ENCODE measurements at regions not wholly inside any gene's neighbourhood (a gene's known extent, or its start where the extent isn't known, plus 50 kb on each side); places are given as distances from the start of the nearest gene placed in this dataset.

GRCh38 chr2:19543663-19544383 lies 185.4 kb upstream of the OSR1 start:
- no peak overlapping the region for H3K4me3 ChIP-seq (IDR thresholded peaks at IDR 0.05; ENCODE audit: insufficient read depth, low read depth, low read length)
- no peak overlapping the region for H2AFZ ChIP-seq (ENCODE audit: low read depth)
- no peaks in the 10 kb centered on the region for H3K4me1 ChIP-seq (ENCODE audit: low read depth, poor library complexity, severe bottlenecking)
- no peak overlapping the region for H3K9ac ChIP-seq
- H3K79me2 ChIP-seq (ENCODE audit: insufficient read depth, low read depth), result no peaks in the 10 kb centered on the region
- H3K4me2 ChIP-seq, result no peak overlapping the region
- no peaks in the 10 kb centered on the region for H3K27me3 ChIP-seq (ENCODE audit: insufficient read depth, low read depth)
- no peak for TF ChIP-seq CTCF (conservative IDR thresholded peaks at IDR 0.05; ENCODE audit: low read depth, low read length)
- H4K20me1 ChIP-seq (ENCODE audit: insufficient read depth), result no peaks in the 10 kb centered on the region
- no peak overlapping the region for H3K27ac ChIP-seq
- no peaks in the 10 kb centered on the region for H3K36me3 ChIP-seq (ENCODE audit: insufficient read depth)

GRCh38 chr2:19542796-19543662 lies 184.6 kb upstream of the OSR1 start:
- no peak overlapping the region for H3K4me2 ChIP-seq

GRCh38 chr2:19541884-19542283 lies 183.5 kb upstream of the OSR1 start:
- Histone ChIP-seq H3K27ac (no peak overlapping the region), H3K27me3 (ENCODE audit: insufficient read depth, low read depth) (no peaks in the 10 kb centered on the region), H3K4me3 (IDR thresholded peaks at IDR 0.05; ENCODE audit: insufficient read depth, low read depth, low read length) (no peak overlapping the region), H4K20me1 (ENCODE audit: insufficient read depth) (no peaks in the 10 kb centered on the region), H3K4me1 (ENCODE audit: low read depth, poor library complexity, severe bottlenecking) (no peaks in the 10 kb centered on the region), H2AFZ (ENCODE audit: low read depth) (no peak overlapping the region), H3K79me2 (ENCODE audit: insufficient read depth, low read depth) (no peaks in the 10 kb centered on the region), H3K36me3 (ENCODE audit: insufficient read depth) (no peaks in the 10 kb centered on the region), H3K4me2 (no peak overlapping the region), H3K9ac (no peak overlapping the region)
- no peak for TF ChIP-seq CTCF (conservative IDR thresholded peaks at IDR 0.05; ENCODE audit: low read depth, low read length)

More at GRCh38 chr2:19542796-19543662, 184.6 kb upstream of the OSR1 start:
- H3K9ac ChIP-seq, result no peak overlapping the region
- no peak overlapping the region for H2AFZ ChIP-seq (ENCODE audit: low read depth)
- TF ChIP-seq CTCF (conservative IDR thresholded peaks at IDR 0.05; ENCODE audit: low read depth, low read length), result no peak
- H3K79me2 ChIP-seq (ENCODE audit: insufficient read depth, low read depth), result no peaks in the 10 kb centered on the region
- no peaks in the 10 kb centered on the region for H3K36me3 ChIP-seq (ENCODE audit: insufficient read depth)
- H4K20me1 ChIP-seq (ENCODE audit: insufficient read depth), result no peaks in the 10 kb centered on the region
- H3K4me3 ChIP-seq (IDR thresholded peaks at IDR 0.05; ENCODE audit: insufficient read depth, low read depth, low read length), result no peak overlapping the region
- no peaks in the 10 kb centered on the region for H3K27me3 ChIP-seq (ENCODE audit: insufficient read depth, low read depth)
- H3K27ac ChIP-seq, result no peak overlapping the region
- no peaks in the 10 kb centered on the region for H3K4me1 ChIP-seq (ENCODE audit: low read depth, poor library complexity, severe bottlenecking)

GRCh38 chr2:19540739-19541525 lies 182.5 kb upstream of the OSR1 start:
- Histone ChIP-seq H4K20me1 (ENCODE audit: insufficient read depth) (no peaks in the 10 kb centered on the region), H3K4me1 (ENCODE audit: low read depth, poor library complexity, severe bottlenecking) (no peaks in the 10 kb centered on the region), H2AFZ (ENCODE audit: low read depth) (no peak overlapping the region), H3K4me3 (IDR thresholded peaks at IDR 0.05; ENCODE audit: insufficient read depth, low read depth, low read length) (no peak overlapping the region), H3K9ac (no peak overlapping the region), H3K36me3 (ENCODE audit: insufficient read depth) (no peaks in the 10 kb centered on the region), H3K27me3 (ENCODE audit: insufficient read depth, low read depth) (no peaks in the 10 kb centered on the region), H3K4me2 (no peak overlapping the region), H3K79me2 (ENCODE audit: insufficient read depth, low read depth) (no peaks in the 10 kb centered on the region), H3K27ac (no peak overlapping the region)
- TF ChIP-seq CTCF (conservative IDR thresholded peaks at IDR 0.05; ENCODE audit: low read depth, low read length), result no peak

Measured in KMS-11 (cell line).